HCT116 (cell line): ENCODE measurements at regions not wholly inside any gene's neighbourhood (a gene's known extent, or its start where the extent isn't known, plus 50 kb on each side); places are given as distances from the start of the nearest gene placed in this dataset.

Experiments used
- ATAC-seq: fragments of 200-7000 bp; cut with Tn5 transposase; 2 replicates; pipeline ENCODE4 v1.9.1; 2020; ENCODE audit warnings: mild to moderate bottlenecking, moderate library complexity
- BruUV-seq: library from RNA; stranded (reverse); fragments of 400-500 nt; replicated peaks from 2 replicates; lab custom pipeline; 2021; lab: Mats Ljungman, UMichigan
- CTCF ChIA-PET: fragments of 300-600 bp; sonication (Branson Sonifier 250); formaldehyde crosslinking; loops from one replicate; lab custom pipeline; 2021; ENCODE audit warnings: antibody characterized with exemption; lab: Charles Lee
- POLR2A ChIA-PET: fragments of 300-600, 350-600 bp; sonication (Branson Sonifier 250); formaldehyde crosslinking; loops from one replicate; lab custom pipeline; 2021; ENCODE audit warnings: antibody characterized with exemption; lab: Charles Lee
- RAD21 ChIA-PET, 2 experiments: fragments of 300-600 bp; sonication (Branson Sonifier 250); formaldehyde crosslinking; loops; one replicate each; lab custom pipeline; 2023; ENCODE audit warnings: low total read pairs in 2 of 2; ENCODE audit not compliant: uncharacterized antibody in 2 of 2, unreplicated experiment in 2 of 2, low non-redundant PET in 1 of 2; lab: Charles Lee
- DNase-seq: peaks from one replicate; pipeline ENCODE4 v3.0.0-alpha.2; 2010; ENCODE audit warnings: low read depth, low spot score
- H2AFZ ChIP-seq: fragments of 200-600 bp; shearing (Covaris generic), sonication (generic); 2 replicates; pipeline ENCODE4 v1.6.1; 2017; ENCODE audit warnings: low read depth, mixed run types, mixed read lengths, antibody characterized with exemption, low read length; ENCODE audit not compliant: poor library complexity, severe bottlenecking
- H3K27ac ChIP-seq: 2 replicates; pipeline ENCODE4 v1.5.1; 2012; ENCODE audit warnings: low read depth, low read length
- H3K27me3 ChIP-seq: fragments of 200-600 bp; sonication (generic); 2 replicates; pipeline ENCODE4 v1.6.1; 2016; ENCODE audit warnings: mixed run types, low read length, mixed read lengths; ENCODE audit not compliant: insufficient read depth
- H3K36me3 ChIP-seq, 2 experiments: fragments of 200-500 bp in 1 of 2; fragments of 200-600 bp in 1 of 2; sonication (Bioruptor generic) in 1 of 2; sonication (generic) in 1 of 2; 2 replicates each; pipeline versions ENCODE4 v1.5.1 to v1.6.1; 2014 to 2016; ENCODE audit warnings: low read length in 2 of 2, inconsistent platforms in 1 of 2, mixed read lengths in 1 of 2, mixed run types in 1 of 2; ENCODE audit not compliant: insufficient read depth in 2 of 2, control insufficient read depth in 1 of 2
- H3K4me1 ChIP-seq, 2 experiments: fragments of 200-600 bp in 1 of 2; sonication (generic) in 1 of 2; 2 replicates each; pipeline versions ENCODE4 v1.5.1 to v1.6.1; 2012 to 2017; ENCODE audit warnings: low read length in 2 of 2, inconsistent platforms in 1 of 2, mild to moderate bottlenecking in 1 of 2, mixed read lengths in 1 of 2, mixed run types in 1 of 2, moderate library complexity in 1 of 2; ENCODE audit not compliant: insufficient read depth in 2 of 2, control insufficient read depth in 1 of 2
- H3K4me2 ChIP-seq: fragments of 200-600 bp; sonication (generic); 2 replicates; pipeline ENCODE4 v1.6.1; 2017; ENCODE audit warnings: mixed run types, low read length, mixed read lengths
- H3K4me3 ChIP-seq, 2 experiments: fragments of 200-600 bp in 1 of 2; sonication (generic) in 1 of 2; replicated peaks in 1 of 2; 2 replicates each; pipeline ENCODE4 v1.5.1; 2011 to 2016; ENCODE audit warnings: low read length in 2 of 2, control low read depth in 1 of 2, low read depth in 1 of 2, mild to moderate bottlenecking in 1 of 2, mixed read lengths in 1 of 2, mixed run types in 1 of 2
- H3K79me2 ChIP-seq: fragments of 200-600 bp; sonication (generic); 2 replicates; pipeline ENCODE4 v1.6.1; 2017; ENCODE audit warnings: mild to moderate bottlenecking, mixed run types, low read length, moderate library complexity, mixed read lengths; ENCODE audit not compliant: insufficient read depth
- H3K9ac ChIP-seq: fragments of 200-600 bp; sonication (generic); 2 replicates; pipeline ENCODE4 v1.6.1; 2016; ENCODE audit warnings: low read length, mixed read lengths
- H3K9me2 ChIP-seq: fragments of 200-600 bp; sonication (generic), shearing (Covaris generic); 2 replicates; pipeline ENCODE4 v1.6.1; 2017; ENCODE audit warnings: mixed run types, mild to moderate bottlenecking, moderate library complexity; ENCODE audit not compliant: insufficient read depth
- H3K9me3 ChIP-seq, 2 experiments: fragments of 200-500 bp in 1 of 2; fragments of 200-600 bp in 1 of 2; sonication (Bioruptor generic) in 1 of 2; sonication (generic) in 1 of 2; 2 replicates each; pipeline ENCODE4 v1.6.1; 2014 to 2017; ENCODE audit warnings: low read length in 2 of 2, mixed read lengths in 2 of 2, inconsistent platforms in 1 of 2, low read depth in 1 of 2, mild to moderate bottlenecking in 1 of 2, mixed run types in 1 of 2, moderate library complexity in 1 of 2; ENCODE audit not compliant: control insufficient read depth in 1 of 2, insufficient read depth in 1 of 2
- H4K20me1 ChIP-seq: fragments of 200-600 bp; sonication (generic), shearing (Covaris generic); 2 replicates; pipeline ENCODE4 v1.6.1; 2017; ENCODE audit warnings: mixed run types, mild to moderate bottlenecking, moderate library complexity; ENCODE audit not compliant: insufficient read depth
- CBX3 ChIP-seq: IDR thresholded peaks from 2 replicates; pipeline ENCODE4 v1.6.1; 2012; ENCODE audit warnings: low read depth
- CEBPB ChIP-seq: IDR thresholded peaks from 2 replicates; pipeline ENCODE4 v1.6.1; 2012; ENCODE audit warnings: low read depth
- CTCF ChIP-seq, 3 experiments: fragments of 200-600 bp in 1 of 3; sonication (generic) in 1 of 3; IDR thresholded peaks in 2 of 3; conservative IDR thresholded peaks in 1 of 3; 2 replicates each; pipeline ENCODE4 v1.5.1; 2012 to 2017; ENCODE audit warnings: low read depth in 2 of 3, low read length in 2 of 3, antibody characterized with exemption in 1 of 3, borderline replicate concordance in 1 of 3, control low read depth in 1 of 3, mild to moderate bottlenecking in 1 of 3, mixed read lengths in 1 of 3, mixed run types in 1 of 3, moderate library complexity in 1 of 3; ENCODE audit not compliant: insufficient read depth in 1 of 3
- EZH2phosphoT487 ChIP-seq: fragments of 200-600 bp; IDR thresholded peaks from 2 replicates; pipeline ENCODE4 v1.6.1; 2018; ENCODE audit warnings: antibody characterized with exemption, borderline replicate concordance
- FOSL1 ChIP-seq: IDR thresholded peaks from 2 replicates; pipeline ENCODE4 v1.6.1; 2012; ENCODE audit warnings: low read depth
- MAX ChIP-seq: IDR thresholded peaks from 2 replicates; pipeline ENCODE4 v1.6.1; 2012
- POLR2A ChIP-seq: IDR thresholded peaks from 2 replicates; pipeline ENCODE4 v1.7.0; 2011; ENCODE audit warnings: borderline replicate concordance; ENCODE audit not compliant: insufficient read depth, insufficient read length; ENCODE audit errors: extremely low read depth
- REST ChIP-seq: IDR thresholded peaks from 2 replicates; pipeline ENCODE4 v1.6.1; 2012; ENCODE audit warnings: low read depth
- SP1 ChIP-seq: IDR thresholded peaks from 2 replicates; pipeline ENCODE4 v1.6.1; 2012; ENCODE audit warnings: low read depth
- TCF7L2 ChIP-seq: IDR thresholded peaks from 2 replicates; pipeline ENCODE4 v1.7.0; 2011; ENCODE audit warnings: borderline replicate concordance, inconsistent platforms; ENCODE audit not compliant: insufficient read depth, insufficient read length; ENCODE audit errors: extremely low read depth
- YY1 ChIP-seq: IDR thresholded peaks from 2 replicates; pipeline ENCODE4 v1.6.1; 2011; ENCODE audit warnings: low read length, low read depth, moderate library complexity, mild to moderate bottlenecking; ENCODE audit not compliant: insufficient replicate concordance; ENCODE audit errors: extremely low read depth
- intact Hi-C: fragments of 100-400 bp; cut with micrococcal nuclease; formaldehyde crosslinking; loops from 2 replicates; pipeline ENCODE4 v1.10.0; 2022
- TF ChIP-seq, protein P1 (sequence below): IDR thresholded peaks from 2 replicates; pipeline ENCODE4 v1.6.1; 2012

GRCh38 chr2:128621074-128621473 lies 302.4 kb upstream of the HS6ST1 start:
- Histone ChIP-seq H3K4me3 (no peak overlapping the region), H3K27ac (no peak overlapping the region), H4K20me1 (no peaks in the 10 kb centered on the region), H3K27me3 (no peaks in the 10 kb centered on the region), H3K9me3 (no peaks in the 10 kb centered on the region), H2AFZ (no peak overlapping the region), H3K9me2 (no peaks in the 10 kb centered on the region), H3K9ac (no peak overlapping the region), H3K4me2 (no peak overlapping the region), H3K4me1 (no peaks in the 10 kb centered on the region), H3K79me2 (no peaks in the 10 kb centered on the region), H3K36me3 (no peaks in the 10 kb centered on the region)
- ATAC-seq (no peak), DNase-seq (no peak)
- intact Hi-C loops, result no loop called here
- RAD21 ChIA-PET, result no interaction called here
- CTCF ChIA-PET, result no interaction called here
- TF ChIP-seq EZH2phosphoT487 (no peak), TCF7L2 (no peak), CTCF (IDR thresholded peaks at IDR 0.05 in 2 of 3, conservative IDR thresholded peaks at IDR 0.05 in 1 of 3; ENCODE audit: borderline replicate concordance in 1 of 3, insufficient read depth in 1 of 3, low read depth in 2 of 3, low read length in 2 of 3) (no peak), FOSL1 (no peak), CEBPB (no peak), POLR2A (no peak), REST (no peak), SP1 (no peak), CBX3 (no peak), MAX (no peak), YY1 (no peak)
- TF ChIP-seq, protein P1, sequence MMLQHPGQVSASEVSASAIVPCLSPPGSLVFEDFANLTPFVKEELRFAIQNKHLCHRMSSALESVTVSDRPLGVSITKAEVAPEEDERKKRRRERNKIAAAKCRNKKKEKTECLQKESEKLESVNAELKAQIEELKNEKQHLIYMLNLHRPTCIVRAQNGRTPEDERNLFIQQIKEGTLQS, result no peak
- POLR2A ChIA-PET, result no interaction called here
- BruUV-seq, result no TSS peak
